Neural cell (in vitro differentiated cells): ENCODE measurements at regions not wholly inside any gene's neighbourhood (a gene's known extent, or its start where the extent isn't known, plus 50 kb on each side); places are given as distances from the start of the nearest gene placed in this dataset.

Source experiments
- EP300 ChIP-seq: fragments of 450-650 bp; conservative IDR thresholded peaks from 2 replicates; pipeline ENCODE4 v1.6.1; 2014; ENCODE audit warnings: antibody characterized with exemption, mild to moderate bottlenecking, moderate library complexity; ENCODE audit not compliant: poor library complexity, severe bottlenecking
- EZH2 ChIP-seq: fragments of 200-600, 300-800 bp; shearing (Covaris generic), sonication (generic); IDR thresholded peaks from 2 replicates; pipeline ENCODE4 v1.6.1; 2014; ENCODE audit warnings: antibody characterized with exemption, low read length, borderline replicate concordance, mild to moderate bottlenecking; ENCODE audit not compliant: insufficient read depth, poor library complexity, severe bottlenecking
- MXI1 ChIP-seq: fragments of 450-650 bp; conservative IDR thresholded peaks from 2 replicates; pipeline ENCODE4 v1.6.1; 2014; ENCODE audit warnings: antibody characterized with exemption, mild to moderate bottlenecking; ENCODE audit not compliant: poor library complexity, severe bottlenecking
- POLR2AphosphoS5 ChIP-seq: IDR thresholded peaks from 2 replicates; pipeline ENCODE4 v1.6.1; 2012
- RAD21 ChIP-seq: fragments of 450-650 bp; conservative IDR thresholded peaks from 2 replicates; pipeline ENCODE4 v1.6.1; 2014; ENCODE audit warnings: antibody characterized with exemption, mild to moderate bottlenecking, moderate library complexity
- SMC3 ChIP-seq: fragments of 450-650 bp; conservative IDR thresholded peaks from 2 replicates; pipeline ENCODE4 v1.6.1; 2014; ENCODE audit warnings: antibody characterized with exemption, mild to moderate bottlenecking, moderate library complexity; ENCODE audit not compliant: poor library complexity
- TAF1 ChIP-seq: IDR thresholded peaks from 2 replicates; pipeline ENCODE4 v1.6.1; 2012; ENCODE audit warnings: low read depth
- TF ChIP-seq, protein P1 (sequence below): fragments of 450-650 bp; IDR thresholded peaks from 2 replicates; pipeline ENCODE4 v1.5.1; 2014; ENCODE audit warnings: antibody characterized with exemption, mild to moderate bottlenecking, moderate library complexity; ENCODE audit not compliant: poor library complexity, severe bottlenecking
- TF ChIP-seq, protein P2 (sequence below): IDR thresholded peaks from 2 replicates; pipeline ENCODE4 v1.6.1; 2012; ENCODE audit warnings: borderline replicate concordance

- TF ChIP-seq, protein P1, sequence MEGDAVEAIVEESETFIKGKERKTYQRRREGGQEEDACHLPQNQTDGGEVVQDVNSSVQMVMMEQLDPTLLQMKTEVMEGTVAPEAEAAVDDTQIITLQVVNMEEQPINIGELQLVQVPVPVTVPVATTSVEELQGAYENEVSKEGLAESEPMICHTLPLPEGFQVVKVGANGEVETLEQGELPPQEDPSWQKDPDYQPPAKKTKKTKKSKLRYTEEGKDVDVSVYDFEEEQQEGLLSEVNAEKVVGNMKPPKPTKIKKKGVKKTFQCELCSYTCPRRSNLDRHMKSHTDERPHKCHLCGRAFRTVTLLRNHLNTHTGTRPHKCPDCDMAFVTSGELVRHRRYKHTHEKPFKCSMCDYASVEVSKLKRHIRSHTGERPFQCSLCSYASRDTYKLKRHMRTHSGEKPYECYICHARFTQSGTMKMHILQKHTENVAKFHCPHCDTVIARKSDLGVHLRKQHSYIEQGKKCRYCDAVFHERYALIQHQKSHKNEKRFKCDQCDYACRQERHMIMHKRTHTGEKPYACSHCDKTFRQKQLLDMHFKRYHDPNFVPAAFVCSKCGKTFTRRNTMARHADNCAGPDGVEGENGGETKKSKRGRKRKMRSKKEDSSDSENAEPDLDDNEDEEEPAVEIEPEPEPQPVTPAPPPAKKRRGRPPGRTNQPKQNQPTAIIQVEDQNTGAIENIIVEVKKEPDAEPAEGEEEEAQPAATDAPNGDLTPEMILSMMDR: no peak
- TF ChIP-seq EP300 (no peak), EZH2 (no peak), RAD21 (no peak), MXI1 (no peak), TAF1 (no peak), SMC3 (no peak), POLR2AphosphoS5 (no peak)
- TF ChIP-seq, protein P2, sequence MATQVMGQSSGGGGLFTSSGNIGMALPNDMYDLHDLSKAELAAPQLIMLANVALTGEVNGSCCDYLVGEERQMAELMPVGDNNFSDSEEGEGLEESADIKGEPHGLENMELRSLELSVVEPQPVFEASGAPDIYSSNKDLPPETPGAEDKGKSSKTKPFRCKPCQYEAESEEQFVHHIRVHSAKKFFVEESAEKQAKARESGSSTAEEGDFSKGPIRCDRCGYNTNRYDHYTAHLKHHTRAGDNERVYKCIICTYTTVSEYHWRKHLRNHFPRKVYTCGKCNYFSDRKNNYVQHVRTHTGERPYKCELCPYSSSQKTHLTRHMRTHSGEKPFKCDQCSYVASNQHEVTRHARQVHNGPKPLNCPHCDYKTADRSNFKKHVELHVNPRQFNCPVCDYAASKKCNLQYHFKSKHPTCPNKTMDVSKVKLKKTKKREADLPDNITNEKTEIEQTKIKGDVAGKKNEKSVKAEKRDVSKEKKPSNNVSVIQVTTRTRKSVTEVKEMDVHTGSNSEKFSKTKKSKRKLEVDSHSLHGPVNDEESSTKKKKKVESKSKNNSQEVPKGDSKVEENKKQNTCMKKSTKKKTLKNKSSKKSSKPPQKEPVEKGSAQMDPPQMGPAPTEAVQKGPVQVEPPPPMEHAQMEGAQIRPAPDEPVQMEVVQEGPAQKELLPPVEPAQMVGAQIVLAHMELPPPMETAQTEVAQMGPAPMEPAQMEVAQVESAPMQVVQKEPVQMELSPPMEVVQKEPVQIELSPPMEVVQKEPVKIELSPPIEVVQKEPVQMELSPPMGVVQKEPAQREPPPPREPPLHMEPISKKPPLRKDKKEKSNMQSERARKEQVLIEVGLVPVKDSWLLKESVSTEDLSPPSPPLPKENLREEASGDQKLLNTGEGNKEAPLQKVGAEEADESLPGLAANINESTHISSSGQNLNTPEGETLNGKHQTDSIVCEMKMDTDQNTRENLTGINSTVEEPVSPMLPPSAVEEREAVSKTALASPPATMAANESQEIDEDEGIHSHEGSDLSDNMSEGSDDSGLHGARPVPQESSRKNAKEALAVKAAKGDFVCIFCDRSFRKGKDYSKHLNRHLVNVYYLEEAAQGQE: no peak
These were observed 138.5 kb downstream of the LRIG2 start for GRCh38 chr1:113211467-113211866.
